K562 (cell line): ENCODE measurements at regions not wholly inside any gene's neighbourhood (a gene's known extent, or its start where the extent isn't known, plus 50 kb on each side); places are given as distances from the start of the nearest gene placed in this dataset.
"Not testable (repeated sequence)": the region's sequence is repeated elsewhere in the genome, so short reads cannot be mapped to it uniquely, and the experiment has no call there.

Experiments used
- ATAC-seq: fragments of 200-7000 bp; cut with Tn5 transposase; 3 replicates; pipeline ENCODE4 v1.9.1; 2020; ENCODE audit warnings: moderate library complexity
- BruUV-seq: library from RNA; stranded (reverse); fragments of 400-500 nt; replicated peaks from 2 replicates; lab custom pipeline; 2021; lab: Mats Ljungman, UMichigan
- CTCF ChIA-PET: fragments of 300-600 bp; formaldehyde crosslinking; extraction: SDS; loops from one replicate; lab custom pipeline; 2021; ENCODE audit warnings: low intra/inter-chr PET ratio; lab: Yijun Ruan, JAX
- POLR2A ChIA-PET: fragments of 300-600, 350-650 bp; sonication (Branson Sonifier 250); formaldehyde crosslinking; extraction: SDS; loops from one replicate; lab custom pipeline; 2021; ENCODE audit warnings: antibody characterized with exemption, inconsistent platforms; lab: Yijun Ruan, JAX
- DNase-seq, 4 experiments: peaks; one replicate each; pipeline versions ENCODE4 v3.0.0 to v3.0.0-alpha.2; 2011 to 2018; ENCODE audit warnings: low spot score in 3 of 4, mixed read lengths in 3 of 4; ENCODE audit errors: extremely low read depth in 1 of 4
- FAIRE-seq: peaks from 2 replicates; lab custom pipeline; 2011; peaks lifted over from hg19 to GRCh38; lab: Jason Lieb, UNC
- H2AFZ ChIP-seq: 2 replicates; pipeline ENCODE4 v1.6.0; 2011; ENCODE audit warnings: low read depth, low read length, control low read depth, inconsistent platforms
- H3K27ac ChIP-seq: fragments of 200-600 bp; 3 replicates; pipeline ENCODE4 v1.8.0; 2011; ENCODE audit warnings: low read depth, mild to moderate bottlenecking, control low read depth, inconsistent platforms, low read length, moderate library complexity, mixed read lengths; ENCODE audit errors: extremely low read depth
- H3K27me3 ChIP-seq, 2 experiments: fragments of 300-600 bp in 1 of 2; 2 replicates in 1 of 2; 3 replicates in 1 of 2; pipeline versions ENCODE4 v1.6.0 to v1.8.0; 2011; ENCODE audit warnings: inconsistent platforms in 2 of 2, low read length in 2 of 2, mild to moderate bottlenecking in 1 of 2, mixed read lengths in 1 of 2, moderate library complexity in 1 of 2; ENCODE audit not compliant: control insufficient read depth in 2 of 2, insufficient read depth in 2 of 2
- H3K36me3 ChIP-seq: fragments of 300-600 bp; 3 replicates; pipeline ENCODE4 v1.8.0; 2011; ENCODE audit warnings: mild to moderate bottlenecking, low read length, inconsistent platforms; ENCODE audit not compliant: control insufficient read depth, insufficient read depth
- H3K4me1 ChIP-seq, 2 experiments: fragments of 200-600 bp in 1 of 2; replicated peaks in 1 of 2; 2 replicates in 1 of 2; 3 replicates in 1 of 2; pipeline versions ENCODE4 v1.5.1 to v1.8.0; 2011; ENCODE audit warnings: inconsistent platforms in 2 of 2, low read length in 2 of 2, mild to moderate bottlenecking in 1 of 2, mixed read lengths in 1 of 2, moderate library complexity in 1 of 2; ENCODE audit not compliant: control insufficient read depth in 2 of 2, insufficient read depth in 2 of 2
- H3K4me2 ChIP-seq: 2 replicates; pipeline ENCODE4 v1.6.1; 2011; ENCODE audit warnings: low read length, control low read depth, inconsistent platforms, mixed read lengths; ENCODE audit not compliant: insufficient read depth
- H3K4me3 ChIP-seq: fragments of 200-600 bp; sonication (generic), shearing (Covaris generic); 2 replicates; pipeline ENCODE4 v1.5.1; 2016; ENCODE audit warnings: control low read depth, inconsistent platforms
- H3K79me2 ChIP-seq: fragments of 200-600 bp; 3 replicates; pipeline ENCODE4 v1.8.0; 2011; ENCODE audit warnings: low read length, inconsistent platforms; ENCODE audit not compliant: control insufficient read depth, insufficient read depth
- H3K9ac ChIP-seq, 2 experiments: 2 replicates each; pipeline versions ENCODE4 v1.6.0 to v1.6.1; 2011; ENCODE audit warnings: low read depth in 2 of 2, low read length in 2 of 2, control low read depth in 1 of 2, inconsistent platforms in 1 of 2, mild to moderate bottlenecking in 1 of 2, mixed read lengths in 1 of 2; ENCODE audit not compliant: insufficient read depth in 1 of 2
- H3K9me1 ChIP-seq: one replicate; pipeline ENCODE4 v1.6.0; 2011; ENCODE audit warnings: inconsistent platforms, mild to moderate bottlenecking, low read length, moderate library complexity; ENCODE audit not compliant: control insufficient read depth, insufficient read depth
- H3K9me3 ChIP-seq: replicated peaks from 2 replicates; pipeline ENCODE4 v1.5.1; 2011; ENCODE audit warnings: low read depth, low read length, inconsistent platforms; ENCODE audit not compliant: control insufficient read depth, insufficient read depth
- H4K20me1 ChIP-seq: replicated peaks from 2 replicates; pipeline ENCODE4 v1.6.1; 2011; ENCODE audit warnings: low read length, inconsistent platforms, mixed read lengths; ENCODE audit not compliant: control insufficient read depth, insufficient read depth
- HDAC8 ChIP-seq: fragments of 450-650 bp; IDR thresholded peaks from 2 replicates; pipeline ENCODE4 v1.6.1; 2016; ENCODE audit warnings: mild to moderate bottlenecking, missing genetic modification characterization, moderate library complexity, missing compliant biosample characterization
- IRF2 ChIP-seq: sonication (generic); formaldehyde crosslinking; IDR thresholded peaks from 2 replicates; pipeline ENCODE4 v1.8.1; 2022; ENCODE audit warnings: mild to moderate bottlenecking, missing genetic modification reagents
- TOE1 ChIP-seq, 2 experiments: fragments of 450-650 bp in 1 of 2; sonication (generic) in 1 of 2; formaldehyde crosslinking in 1 of 2; IDR thresholded peaks; 2 replicates each; pipeline versions ENCODE4 v1.7.1 to v1.8.0; 2016 to 2022; ENCODE audit warnings: borderline replicate concordance in 2 of 2, mild to moderate bottlenecking in 2 of 2, antibody characterized with exemption in 1 of 2, inconsistent platforms in 1 of 2, low read depth in 1 of 2, missing genetic modification reagents in 1 of 2, moderate library complexity in 1 of 2
- WGBS: fragments of 100-300 bp; shearing (Covaris generic); methylation state at CpG from one replicate; pipeline ENCODE4 v1.1.6; 2016; ENCODE audit warnings: low coverage, mixed read lengths; ENCODE audit not compliant: insufficient coverage; ENCODE audit errors: missing lambda C conversion rate; 5-methylcytosine and 5-hydroxymethylcytosine counted together
- in situ Hi-C: fragments of 300-500 bp; cut with MboI; formaldehyde crosslinking; loops from 4 replicates; pipeline ENCODE4 v1.15.0; 2018; ENCODE audit warnings: inconsistent platforms, mixed read lengths
- intact Hi-C: fragments of 100-400 bp; cut with micrococcal nuclease; formaldehyde crosslinking; loops from 2 replicates; pipeline ENCODE4 v1.14.2; 2022
- TF ChIP-seq, protein P1 (sequence below): sonication (generic); formaldehyde crosslinking; IDR thresholded peaks from 2 replicates; pipeline ENCODE4 v1.8.0; 2022; ENCODE audit warnings: mild to moderate bottlenecking, low read depth, missing genetic modification reagents
- TF ChIP-seq, protein P2 (sequence below), 2 experiments: fragments of 450-650 bp in 1 of 2; sonication (generic) in 1 of 2; formaldehyde crosslinking; conservative IDR thresholded peaks; 2 replicates each; pipeline versions ENCODE4 v1.4.0 to v1.8.1; 2020 to 2022; ENCODE audit warnings: mild to moderate bottlenecking in 1 of 2, missing genetic modification reagents in 1 of 2
- TF ChIP-seq, protein P3 (sequence below): sonication (generic); formaldehyde crosslinking; IDR thresholded peaks from 2 replicates; pipeline ENCODE4 v1.8.0; 2022; ENCODE audit warnings: mild to moderate bottlenecking, missing genetic modification reagents

DNA sequence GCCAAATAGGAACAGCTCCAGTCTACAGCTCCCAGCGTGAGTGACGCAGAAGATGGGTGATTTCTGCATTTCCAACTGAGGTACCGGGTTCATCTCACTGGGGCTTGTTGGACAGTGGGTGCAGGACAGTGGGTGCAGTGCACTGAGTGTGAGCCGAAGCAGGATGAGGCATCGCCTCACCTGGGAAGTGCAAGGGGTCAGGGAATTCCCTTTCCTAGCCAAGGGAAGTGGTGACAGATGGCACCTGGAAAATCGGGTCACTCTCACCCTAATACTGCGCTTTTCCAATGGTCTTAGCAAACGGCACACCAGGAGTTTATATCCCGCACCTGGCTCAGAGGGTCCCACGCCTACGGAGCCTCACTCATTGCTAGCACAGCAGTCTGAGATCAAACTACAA lies 56.7 kb upstream of the VPREB1 start:
- H4K20me1 ChIP-seq; intact Hi-C loops; ATAC-seq; FAIRE-seq; DNase-seq; H3K36me3 ChIP-seq; H3K9ac ChIP-seq; H3K4me2 ChIP-seq; H3K79me2 ChIP-seq; H3K4me1 ChIP-seq; H3K9me3 ChIP-seq; in situ Hi-C loops; BruUV-seq; H3K9me1 ChIP-seq; H3K27ac ChIP-seq; H3K4me3 ChIP-seq; H2AFZ ChIP-seq; TF ChIP-seq TOE1 (IDR thresholded peaks at IDR 0.05; ENCODE audit: borderline replicate concordance): not testable (repeated sequence)
- H3K27me3 ChIP-seq, result peaks cover 18 to 38% of the 10 kb centered on the region in 2 experiments
- POLR2A ChIA-PET, result interaction anchor here (1.1 to 3.4 kb wide), 2 partner anchors 16 to 20 kb away, joined by 3 to 8 read pairs; no protein-coding TSS in a partner anchor
- under 1% methylated on average over 11 of the region's 11 CpGs for WGBS
- TF ChIP-seq IRF2 (CRISPR knock-in tag) (peak; percentile 57; the same call in 1 of the 2 replicates), TOE1 (CRISPR knock-in tag; IDR thresholded peaks at IDR 0.05; ENCODE audit: borderline replicate concordance, low read depth) (0 out of 2 replicates have a peak, but pooled peaks have one; percentile 56), HDAC8 (tag) (0 out of 2 replicates have a peak, but pooled peaks have one; percentile 25)
- TF ChIP-seq, protein P1, sequence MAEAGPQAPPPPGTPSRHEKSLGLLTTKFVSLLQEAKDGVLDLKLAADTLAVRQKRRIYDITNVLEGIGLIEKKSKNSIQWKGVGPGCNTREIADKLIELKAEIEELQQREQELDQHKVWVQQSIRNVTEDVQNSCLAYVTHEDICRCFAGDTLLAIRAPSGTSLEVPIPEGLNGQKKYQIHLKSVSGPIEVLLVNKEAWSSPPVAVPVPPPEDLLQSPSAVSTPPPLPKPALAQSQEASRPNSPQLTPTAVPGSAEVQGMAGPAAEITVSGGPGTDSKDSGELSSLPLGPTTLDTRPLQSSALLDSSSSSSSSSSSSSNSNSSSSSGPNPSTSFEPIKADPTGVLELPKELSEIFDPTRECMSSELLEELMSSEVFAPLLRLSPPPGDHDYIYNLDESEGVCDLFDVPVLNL, result peak; percentile 31; the same call in 1 of the 2 replicates
- TF ChIP-seq, protein P2, sequence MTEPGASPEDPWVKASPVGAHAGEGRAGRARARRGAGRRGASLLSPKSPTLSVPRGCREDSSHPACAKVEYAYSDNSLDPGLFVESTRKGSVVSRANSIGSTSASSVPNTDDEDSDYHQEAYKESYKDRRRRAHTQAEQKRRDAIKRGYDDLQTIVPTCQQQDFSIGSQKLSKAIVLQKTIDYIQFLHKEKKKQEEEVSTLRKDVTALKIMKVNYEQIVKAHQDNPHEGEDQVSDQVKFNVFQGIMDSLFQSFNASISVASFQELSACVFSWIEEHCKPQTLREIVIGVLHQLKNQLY (CRISPR knock-in tag; conservative IDR thresholded peaks at IDR 0.05), result 0 out of 4 replicates have a peak, but pooled peaks of 1 of the 2 experiments have one; percentile 51
- TF ChIP-seq, protein P3, sequence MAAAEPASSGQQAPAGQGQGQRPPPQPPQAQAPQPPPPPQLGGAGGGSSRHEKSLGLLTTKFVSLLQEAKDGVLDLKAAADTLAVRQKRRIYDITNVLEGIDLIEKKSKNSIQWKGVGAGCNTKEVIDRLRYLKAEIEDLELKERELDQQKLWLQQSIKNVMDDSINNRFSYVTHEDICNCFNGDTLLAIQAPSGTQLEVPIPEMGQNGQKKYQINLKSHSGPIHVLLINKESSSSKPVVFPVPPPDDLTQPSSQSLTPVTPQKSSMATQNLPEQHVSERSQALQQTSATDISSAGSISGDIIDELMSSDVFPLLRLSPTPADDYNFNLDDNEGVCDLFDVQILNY (CRISPR knock-in tag), result peak; percentile 42; the same call in 1 of the 2 replicates
- TF ChIP-seq, all 486 proteins: peak for 6; not testable (repeated sequence) for 480
- CTCF ChIA-PET, result not testable (repeated sequence)
